VCaP (cell line): ENCODE measurements at regions not wholly inside any gene's neighbourhood (a gene's known extent, or its start where the extent isn't known, plus 50 kb on each side); places are given as distances from the start of the nearest gene placed in this dataset.

Experiments used
- H3K27ac ChIP-seq: fragments of 450-650 bp; 2 replicates; pipeline ENCODE4 v1.5.1; 2017
- CTCF ChIP-seq: fragments of 450-650 bp; conservative IDR thresholded peaks from 2 replicates; pipeline ENCODE4 v1.5.1; 2017; ENCODE audit warnings: mild to moderate bottlenecking, moderate library complexity

- no peak for TF ChIP-seq CTCF
- H3K27ac ChIP-seq, result no peak overlapping the region
Observed at GRCh38 chr4:19547463-19547862, 704.2 kb upstream of the SLIT2 start.

GRCh38 chr4:19544446-19545125 lies 707.1 kb upstream of the SLIT2 start:
- no peak overlapping the region for H3K27ac ChIP-seq
- no peak for TF ChIP-seq CTCF

GRCh38 chr4:19540859-19541540 lies 710.7 kb upstream of the SLIT2 start:
- no peak for TF ChIP-seq CTCF
- H3K27ac ChIP-seq, result no peak overlapping the region

DNA sequence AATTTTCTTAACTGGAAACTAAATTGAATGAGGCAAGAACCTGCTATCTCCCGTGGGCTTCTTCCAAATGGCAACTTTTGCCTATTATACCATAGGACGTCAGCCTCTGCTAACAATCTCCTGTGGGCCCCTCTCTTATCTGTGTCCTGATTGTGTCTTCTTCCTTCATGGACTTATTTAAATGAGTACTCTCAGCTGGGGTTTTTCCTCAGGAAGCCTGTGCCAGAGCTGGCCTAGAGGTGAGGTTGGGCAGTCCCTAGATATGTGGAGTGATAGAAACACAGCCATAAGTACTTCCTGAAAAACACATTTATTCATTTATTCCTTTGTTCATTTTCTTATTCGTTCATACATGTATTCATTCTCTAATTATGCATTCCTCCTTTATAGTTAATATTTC lies 712.5 kb upstream of the SLIT2 start:
- H3K27ac ChIP-seq, result no peak overlapping the region
- no peak for TF ChIP-seq CTCF

DNA sequence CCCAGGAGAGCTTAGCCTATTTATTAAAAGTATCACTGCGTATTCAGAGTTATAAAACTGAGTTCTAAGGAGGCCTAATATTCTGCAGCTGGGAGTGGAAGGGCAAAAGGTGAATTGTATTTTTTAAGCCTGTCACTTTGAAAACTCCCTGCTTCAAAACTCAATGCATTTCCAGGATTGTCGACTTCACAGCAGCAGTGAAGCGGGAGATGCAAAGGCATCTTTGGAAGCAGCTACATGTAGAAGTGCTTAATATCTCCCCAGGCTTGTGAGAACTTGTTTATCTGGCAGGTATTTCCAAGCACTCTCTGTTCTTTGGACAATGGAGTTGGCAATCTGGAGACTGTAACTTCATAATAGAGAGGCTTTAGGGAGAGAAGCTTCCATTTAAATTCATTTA lies 717.5 kb upstream of the SLIT2 start:
- no peak overlapping the region for H3K27ac ChIP-seq
- TF ChIP-seq CTCF, result no peak

- no peak overlapping the region for H3K27ac ChIP-seq
- no peak for TF ChIP-seq CTCF
Observed at GRCh38 chr4:19531906-19532848, 719.5 kb upstream of the SLIT2 start.

GRCh38 chr4:19523964-19524363 lies 727.7 kb upstream of the SLIT2 start:
- no peak overlapping the region for H3K27ac ChIP-seq
- TF ChIP-seq CTCF, result no peak
